Glutamatergic neuron (in vitro differentiated cells): ENCODE measurements at regions not wholly inside any gene's neighbourhood (a gene's known extent, or its start where the extent isn't known, plus 50 kb on each side); places are given as distances from the start of the nearest gene placed in this dataset.

Experiments
- DNase-seq: peaks from one replicate; pipeline ENCODE4 v3.0.0; 2022
- H3K27ac Mint-ChIP-seq: one replicate; pipeline ENCODE4 v1.8.0; 2020; ENCODE audit warnings: mild to moderate bottlenecking, mixed read lengths, inconsistent platforms; ENCODE audit not compliant: unreplicated experiment
- H3K27me3 Mint-ChIP-seq: one replicate; pipeline ENCODE4 v1.8.0; 2020; ENCODE audit warnings: mild to moderate bottlenecking, moderate library complexity, mixed read lengths, inconsistent platforms; ENCODE audit not compliant: unreplicated experiment
- H3K36me3 Mint-ChIP-seq: one replicate; pipeline ENCODE4 v1.8.0; 2020; ENCODE audit warnings: mild to moderate bottlenecking, mixed read lengths, inconsistent platforms; ENCODE audit not compliant: unreplicated experiment
- H3K4me1 Mint-ChIP-seq: one replicate; pipeline ENCODE4 v1.8.0; 2020; ENCODE audit warnings: mild to moderate bottlenecking, low read depth, mixed read lengths, inconsistent platforms; ENCODE audit not compliant: unreplicated experiment
- H3K4me3 Mint-ChIP-seq: one replicate; pipeline ENCODE4 v1.8.0; 2020; ENCODE audit warnings: mild to moderate bottlenecking, mixed read lengths, inconsistent platforms; ENCODE audit not compliant: unreplicated experiment
- H3K9me3 Mint-ChIP-seq: one replicate; pipeline ENCODE4 v1.8.0; 2020; ENCODE audit warnings: mild to moderate bottlenecking, moderate library complexity, mixed read lengths, inconsistent platforms; ENCODE audit not compliant: unreplicated experiment
- TF ChIP-seq, protein P1 (sequence below): fragments of 200-600 bp; sonication (generic); IDR thresholded peaks from one replicate; pipeline ENCODE4 v1.5.0; 2021; ENCODE audit not compliant: partially characterized antibody, unreplicated experiment

DNA sequence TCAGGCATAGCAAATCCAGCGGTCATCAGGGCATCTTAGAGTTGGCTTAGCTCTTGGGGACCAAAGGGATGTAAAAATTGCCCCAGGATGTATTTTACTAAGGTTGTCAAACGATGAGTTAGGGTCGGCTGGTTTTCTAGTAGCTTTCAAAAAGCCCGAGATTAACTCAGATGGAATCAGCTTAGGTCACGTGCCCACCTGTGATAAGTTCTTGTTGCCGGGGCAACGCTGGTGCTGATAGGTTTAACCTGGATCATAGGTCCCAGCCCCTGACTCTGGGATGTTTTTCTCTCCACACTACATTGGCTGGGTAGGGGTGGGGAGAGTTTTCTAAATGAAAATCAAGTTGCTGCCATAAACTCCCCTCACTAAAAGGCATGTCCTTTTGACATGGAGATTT is 257.3 kb upstream of the SULF2 start:
- Mint-ChIP-seq H3K4me1 (peaks cover 2% of the 10 kb centered on the region), H3K9me3 (no peaks in the 10 kb centered on the region)
- DNase-seq: no peak

DNA sequence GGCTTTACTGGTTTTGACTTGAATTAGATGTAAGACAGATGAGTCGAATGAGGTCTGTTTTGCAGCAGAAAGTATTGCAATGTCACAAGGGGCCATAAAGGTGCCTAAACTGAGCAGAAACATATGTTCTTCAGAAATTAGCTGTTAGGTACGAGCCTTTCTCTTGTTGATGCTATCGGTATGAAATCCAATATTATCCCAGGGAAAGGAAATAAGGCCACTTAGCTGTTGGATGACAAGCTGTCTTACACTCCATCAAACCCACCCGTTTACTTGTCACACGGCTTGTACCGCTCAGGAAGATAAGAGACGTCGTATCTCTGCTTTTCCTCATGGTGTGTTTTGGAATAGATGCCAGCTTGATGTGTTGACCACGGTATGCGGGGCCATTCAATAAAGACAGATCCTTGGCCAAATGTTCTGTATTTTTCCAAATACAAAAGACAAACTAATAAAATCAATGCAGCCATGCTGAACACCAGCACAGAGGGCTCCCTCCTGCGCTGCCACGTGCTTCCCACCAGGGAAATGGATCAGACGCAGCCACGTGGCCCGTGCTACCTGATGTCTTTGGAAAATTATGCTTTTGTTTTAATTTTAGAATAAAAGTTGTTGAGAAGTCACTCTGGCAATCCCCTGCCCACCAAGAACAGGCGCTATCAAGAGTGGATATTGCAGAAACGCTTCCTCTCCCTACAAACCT is 255.9 kb upstream of the SULF2 start:
- peaks cover 2% of the 10 kb centered on the region for H3K4me1 Mint-ChIP-seq
- H3K9me3 Mint-ChIP-seq: no peaks in the 10 kb centered on the region
- no peak overlapping the region for H3K4me3 Mint-ChIP-seq
- no peak for DNase-seq
- peaks cover 6% of the 10 kb centered on the region for H3K36me3 Mint-ChIP-seq
- no peak overlapping the region for H3K27ac Mint-ChIP-seq
- H3K27me3 Mint-ChIP-seq: peaks cover 2% of the 10 kb centered on the region
- TF ChIP-seq, protein P1, sequence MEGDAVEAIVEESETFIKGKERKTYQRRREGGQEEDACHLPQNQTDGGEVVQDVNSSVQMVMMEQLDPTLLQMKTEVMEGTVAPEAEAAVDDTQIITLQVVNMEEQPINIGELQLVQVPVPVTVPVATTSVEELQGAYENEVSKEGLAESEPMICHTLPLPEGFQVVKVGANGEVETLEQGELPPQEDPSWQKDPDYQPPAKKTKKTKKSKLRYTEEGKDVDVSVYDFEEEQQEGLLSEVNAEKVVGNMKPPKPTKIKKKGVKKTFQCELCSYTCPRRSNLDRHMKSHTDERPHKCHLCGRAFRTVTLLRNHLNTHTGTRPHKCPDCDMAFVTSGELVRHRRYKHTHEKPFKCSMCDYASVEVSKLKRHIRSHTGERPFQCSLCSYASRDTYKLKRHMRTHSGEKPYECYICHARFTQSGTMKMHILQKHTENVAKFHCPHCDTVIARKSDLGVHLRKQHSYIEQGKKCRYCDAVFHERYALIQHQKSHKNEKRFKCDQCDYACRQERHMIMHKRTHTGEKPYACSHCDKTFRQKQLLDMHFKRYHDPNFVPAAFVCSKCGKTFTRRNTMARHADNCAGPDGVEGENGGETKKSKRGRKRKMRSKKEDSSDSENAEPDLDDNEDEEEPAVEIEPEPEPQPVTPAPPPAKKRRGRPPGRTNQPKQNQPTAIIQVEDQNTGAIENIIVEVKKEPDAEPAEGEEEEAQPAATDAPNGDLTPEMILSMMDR: no peak

More for the DNA sequence above, 257.3 kb upstream of the SULF2 start:
- Mint-ChIP-seq H3K27ac (no peak overlapping the region), H3K36me3 (peaks cover 6% of the 10 kb centered on the region), H3K27me3 (peaks cover 2% of the 10 kb centered on the region), H3K4me3 (no peak overlapping the region)
- TF ChIP-seq, protein P1: no peak

DNA sequence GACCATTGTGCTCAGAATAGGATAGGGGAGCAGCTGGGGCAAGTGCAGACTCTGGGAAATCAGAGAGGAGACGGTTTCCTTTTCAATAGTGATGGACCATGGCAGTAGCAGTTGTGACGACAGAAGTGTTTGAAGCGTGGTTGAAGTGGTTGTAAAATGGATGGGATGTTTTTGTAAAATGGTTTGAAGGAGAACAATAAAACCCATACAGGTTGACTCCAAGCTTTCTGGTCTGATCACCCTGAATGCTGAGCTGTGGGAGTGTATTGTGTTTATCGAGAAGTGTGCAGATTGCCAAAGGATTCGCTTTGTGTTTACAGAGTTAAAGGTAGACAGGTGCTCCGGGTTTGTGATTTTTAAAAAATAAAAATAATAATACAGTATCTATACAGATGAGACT is 255.2 kb upstream of the SULF2 start:
- Mint-ChIP-seq H3K9me3 (no peaks in the 10 kb centered on the region), H3K36me3 (peaks cover 6% of the 10 kb centered on the region), H3K27ac (no peak overlapping the region), H3K27me3 (peaks cover 2% of the 10 kb centered on the region), H3K4me3 (no peak overlapping the region), H3K4me1 (no peaks in the 10 kb centered on the region)
- TF ChIP-seq, protein P1: no peak
- DNase-seq: no peak

DNA sequence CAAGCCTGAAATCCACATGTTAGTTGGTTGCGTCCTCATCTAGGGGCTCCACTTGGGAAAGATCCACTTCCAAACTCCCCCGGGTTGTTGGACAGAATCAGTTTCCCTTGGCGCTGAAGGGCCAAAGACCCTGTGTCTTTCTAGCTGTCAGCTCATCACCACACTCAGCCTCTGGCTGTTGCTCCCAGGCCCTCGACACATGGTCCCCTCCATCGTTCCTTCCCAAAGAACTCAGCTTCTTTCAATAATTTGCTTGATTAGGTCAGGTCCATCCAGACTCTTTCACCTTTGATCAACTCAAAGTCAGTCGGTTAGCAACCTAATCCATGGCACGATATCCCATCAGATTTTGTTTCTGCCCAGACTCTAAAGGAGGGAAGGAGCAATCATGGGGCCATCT is 254.8 kb upstream of the SULF2 start:
- H3K27me3 Mint-ChIP-seq: peaks cover 2% of the 10 kb centered on the region
- H3K36me3 Mint-ChIP-seq: peaks cover 6% of the 10 kb centered on the region
- H3K4me3 Mint-ChIP-seq: no peak overlapping the region
- no peak for DNase-seq
- H3K9me3 Mint-ChIP-seq: no peaks in the 10 kb centered on the region
- TF ChIP-seq, protein P1: no peak
- no peaks in the 10 kb centered on the region for H3K4me1 Mint-ChIP-seq
- no peak overlapping the region for H3K27ac Mint-ChIP-seq

DNA sequence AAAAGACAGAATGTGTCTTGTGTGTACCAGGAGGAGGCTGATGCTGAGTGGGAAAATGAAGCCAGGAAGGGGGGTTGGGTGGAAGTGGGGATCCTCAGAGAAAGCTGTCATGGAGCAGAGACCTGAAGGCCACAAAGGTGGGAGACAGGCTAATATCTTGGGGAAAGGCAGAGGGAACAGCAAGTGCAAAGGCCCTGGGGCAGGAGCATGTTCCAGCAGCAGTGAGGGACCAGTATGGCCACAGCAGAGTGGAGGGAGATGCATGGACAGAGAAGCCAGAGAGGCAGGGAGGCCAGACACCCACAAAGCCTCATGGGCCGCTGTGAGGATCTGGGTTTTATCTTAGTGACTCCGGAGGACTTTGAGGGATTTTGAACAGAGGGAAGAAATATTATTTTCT is 254.2 kb upstream of the SULF2 start:
- peaks cover 2% of the 10 kb centered on the region for H3K4me1 Mint-ChIP-seq
- H3K27me3 Mint-ChIP-seq: peaks cover 2% of the 10 kb centered on the region
- H3K36me3 Mint-ChIP-seq: peaks cover 6% of the 10 kb centered on the region
- TF ChIP-seq, protein P1: no peak
- no peak for DNase-seq
- no peak overlapping the region for H3K27ac Mint-ChIP-seq
- peaks cover 2% of the 10 kb centered on the region for H3K9me3 Mint-ChIP-seq
- no peak overlapping the region for H3K4me3 Mint-ChIP-seq
